GM23338 (cell line): ENCODE measurements at regions not wholly inside any gene's neighbourhood (a gene's known extent, or its start where the extent isn't known, plus 50 kb on each side); places are given as distances from the start of the nearest gene placed in this dataset.

ENCODE experiments used
- CREB1 ChIP-seq: fragments of 250-450 bp; sonication (Bioruptor Pico); IDR thresholded peaks from 2 replicates; pipeline ENCODE4 v1.5.0; 2020; ENCODE audit warnings: low read depth, mild to moderate bottlenecking, moderate library complexity
- ETS1 ChIP-seq: IDR thresholded peaks from 2 replicates; pipeline ENCODE4 v1.6.1; 2016; ENCODE audit warnings: antibody characterized with exemption
- EZH2 ChIP-seq: fragments of 200-600 bp; sonication (generic); IDR thresholded peaks from one replicate; pipeline ENCODE4 v1.8.0; 2017; ENCODE audit warnings: antibody characterized with exemption, mild to moderate bottlenecking, low read depth; ENCODE audit not compliant: unreplicated experiment
- POLR2AphosphoS5 ChIP-seq: IDR thresholded peaks from 2 replicates; pipeline ENCODE4 v1.6.1; 2016; ENCODE audit warnings: antibody characterized with exemption, low read depth
- REST ChIP-seq: IDR thresholded peaks from one replicate; pipeline ENCODE4 v1.6.1; 2018; ENCODE audit warnings: antibody characterized with exemption; ENCODE audit not compliant: unreplicated experiment
- TF ChIP-seq, protein P1 (sequence below), 2 experiments: fragments of 200-600 bp in 1 of 2; sonication (generic) in 1 of 2; conservative IDR thresholded peaks; 2 replicates each; pipeline versions ENCODE4 v1.5.1 to v1.6.1; 2016 to 2017; ENCODE audit warnings: antibody characterized with exemption in 2 of 2, low read depth in 2 of 2, mild to moderate bottlenecking in 2 of 2, moderate library complexity in 1 of 2

GRCh38 chr15:53307952-53308624, 451.4 kb downstream of the WDR72 start:
- TF ChIP-seq, protein P1, sequence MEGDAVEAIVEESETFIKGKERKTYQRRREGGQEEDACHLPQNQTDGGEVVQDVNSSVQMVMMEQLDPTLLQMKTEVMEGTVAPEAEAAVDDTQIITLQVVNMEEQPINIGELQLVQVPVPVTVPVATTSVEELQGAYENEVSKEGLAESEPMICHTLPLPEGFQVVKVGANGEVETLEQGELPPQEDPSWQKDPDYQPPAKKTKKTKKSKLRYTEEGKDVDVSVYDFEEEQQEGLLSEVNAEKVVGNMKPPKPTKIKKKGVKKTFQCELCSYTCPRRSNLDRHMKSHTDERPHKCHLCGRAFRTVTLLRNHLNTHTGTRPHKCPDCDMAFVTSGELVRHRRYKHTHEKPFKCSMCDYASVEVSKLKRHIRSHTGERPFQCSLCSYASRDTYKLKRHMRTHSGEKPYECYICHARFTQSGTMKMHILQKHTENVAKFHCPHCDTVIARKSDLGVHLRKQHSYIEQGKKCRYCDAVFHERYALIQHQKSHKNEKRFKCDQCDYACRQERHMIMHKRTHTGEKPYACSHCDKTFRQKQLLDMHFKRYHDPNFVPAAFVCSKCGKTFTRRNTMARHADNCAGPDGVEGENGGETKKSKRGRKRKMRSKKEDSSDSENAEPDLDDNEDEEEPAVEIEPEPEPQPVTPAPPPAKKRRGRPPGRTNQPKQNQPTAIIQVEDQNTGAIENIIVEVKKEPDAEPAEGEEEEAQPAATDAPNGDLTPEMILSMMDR (conservative IDR thresholded peaks at IDR 0.05; ENCODE audit: low read depth in 2 of 2) = no peak
- TF ChIP-seq POLR2AphosphoS5 (no peak), CREB1 (CRISPR knock-in tag) (no peak), EZH2 (no peak), REST (no peak), ETS1 (no peak)
